H1 (cell line): ENCODE measurements at regions not wholly inside any gene's neighbourhood (a gene's known extent, or its start where the extent isn't known, plus 50 kb on each side); places are given as distances from the start of the nearest gene placed in this dataset.
A peak's percentile ranks its signal among the peaks of the same experiment; 100 is the strongest.

Experiments
- CTCF ChIA-PET: fragments of 300-600 bp; sonication (Branson Sonifier 250); formaldehyde crosslinking; loops from one replicate; lab custom pipeline; 2021; ENCODE audit not compliant: partially characterized antibody; lab: Charles Lee
- POLR2A ChIA-PET: fragments of 300-600 bp; sonication (Branson Sonifier 250); formaldehyde crosslinking; loops from one replicate; lab custom pipeline; 2021; ENCODE audit warnings: inconsistent platforms; ENCODE audit not compliant: partially characterized antibody; lab: Charles Lee
- DNase-seq, 2 experiments: peaks; one replicate each; pipeline versions ENCODE4 v3.0.0 to v3.0.0-alpha.2; 2010 to 2022; ENCODE audit warnings: low spot score in 2 of 2, low read depth in 1 of 2, mixed read lengths in 1 of 2
- FAIRE-seq: peaks from 2 replicates; lab custom pipeline; 2011; peaks lifted over from hg19 to GRCh38; lab: Jason Lieb, UNC
- H2AFZ ChIP-seq: 2 replicates; pipeline ENCODE4 v1.8.1; 2012; ENCODE audit warnings: low read length, inconsistent platforms
- H2AK5ac ChIP-seq: 2 replicates; pipeline ENCODE4 v1.6.1; 2013; ENCODE audit warnings: low read depth, low read length
- H2BK120ac ChIP-seq: replicated peaks from 2 replicates; pipeline ENCODE3; 2013; ENCODE audit warnings: low read depth, low read length, inconsistent platforms
- H2BK12ac ChIP-seq: 2 replicates; pipeline ENCODE4 v1.6.1; 2013; ENCODE audit warnings: low read depth, low read length
- H2BK15ac ChIP-seq: 2 replicates; pipeline ENCODE4 v1.6.1; 2013; ENCODE audit warnings: low read length
- H2BK20ac ChIP-seq: 2 replicates; pipeline ENCODE4 v1.6.1; 2013; ENCODE audit warnings: low read length
- H2BK5ac ChIP-seq: 2 replicates; pipeline ENCODE4 v1.6.1; 2013; ENCODE audit warnings: low read depth, low read length
- H3K14ac ChIP-seq: 2 replicates; pipeline ENCODE4 v1.6.1; 2013; ENCODE audit warnings: inconsistent platforms; ENCODE audit not compliant: insufficient read length
- H3K18ac ChIP-seq: 2 replicates; pipeline ENCODE4 v1.6.1; 2013; ENCODE audit warnings: low read length; ENCODE audit errors: extremely low read depth
- H3K23ac ChIP-seq: 2 replicates; pipeline ENCODE4 v1.6.1; 2013; ENCODE audit warnings: inconsistent platforms; ENCODE audit not compliant: insufficient read length
- H3K23me2 ChIP-seq: 2 replicates; pipeline ENCODE4 v1.6.1; 2013; ENCODE audit warnings: low read depth, low read length
- H3K27ac ChIP-seq: 2 replicates; pipeline ENCODE4 v1.6.1; 2011; ENCODE audit warnings: low read depth, low read length, inconsistent platforms
- H3K27me3 ChIP-seq, 4 experiments: replicated peaks in 1 of 4; 1 replicate in 1 of 4; 2 replicates in 3 of 4; pipeline versions ENCODE4 v1.6.1 to v1.8.1; 2011 to 2013; ENCODE audit warnings: low read length in 3 of 4, mild to moderate bottlenecking in 3 of 4, inconsistent platforms in 2 of 4, mixed read lengths in 2 of 4, moderate library complexity in 1 of 4; ENCODE audit not compliant: control insufficient read depth in 3 of 4, insufficient read depth in 3 of 4; ENCODE audit errors: extremely low read depth in 1 of 4
- H3K36me3 ChIP-seq, 4 experiments: 2 replicates each; pipeline versions ENCODE4 v1.6.1 to v1.8.1; 2011 to 2013; ENCODE audit warnings: mild to moderate bottlenecking in 4 of 4, low read length in 3 of 4, moderate library complexity in 2 of 4, control low read depth in 1 of 4, inconsistent platforms in 1 of 4; ENCODE audit not compliant: insufficient read depth in 4 of 4, control insufficient read depth in 2 of 4
- H3K4ac ChIP-seq: replicated peaks from 2 replicates; pipeline ENCODE3; 2013; ENCODE audit warnings: low read length, low read depth, mixed read lengths, inconsistent platforms; ENCODE audit not compliant: insufficient read length
- H3K4me1 ChIP-seq, 4 experiments: replicated peaks in 1 of 4; 1 replicate in 1 of 4; 2 replicates in 3 of 4; pipeline versions ENCODE4 v1.6.1 to v1.8.1; 2011 to 2013; ENCODE audit warnings: low read length in 3 of 4, inconsistent platforms in 2 of 4, mixed read lengths in 1 of 4; ENCODE audit not compliant: insufficient read depth in 4 of 4, control insufficient read depth in 3 of 4
- H3K4me2 ChIP-seq, 2 experiments: 2 replicates each; pipeline versions ENCODE4 v1.6.1 to v1.8.1; 2011 to 2013; ENCODE audit warnings: low read depth in 2 of 2, low read length in 2 of 2, control low read depth in 1 of 2, inconsistent platforms in 1 of 2, mild to moderate bottlenecking in 1 of 2; ENCODE audit not compliant: insufficient read depth in 1 of 2
- H3K4me3 ChIP-seq, 4 experiments: fragments of 200-600, 300-600 bp in 1 of 4; sonication (generic), shearing (Covaris generic), sonication (Bioruptor Twin) in 1 of 4; 2 replicates each; pipeline versions ENCODE4 v1.5.1 to v1.8.1; 2011 to 2016; ENCODE audit warnings: low read length in 4 of 4, low read depth in 3 of 4, control low read depth in 2 of 4, inconsistent platforms in 2 of 4, mild to moderate bottlenecking in 2 of 4, mixed read lengths in 1 of 4, moderate library complexity in 1 of 4; ENCODE audit not compliant: insufficient read depth in 2 of 4; ENCODE audit errors: extremely low read depth in 1 of 4
- H3K56ac ChIP-seq: replicated peaks from 2 replicates; pipeline ENCODE3; 2013; ENCODE audit warnings: low read depth, mild to moderate bottlenecking, mixed read lengths, low read length, inconsistent platforms; ENCODE audit not compliant: insufficient read length
- H3K79me1 ChIP-seq: 2 replicates; pipeline ENCODE4 v1.6.1; 2013; ENCODE audit warnings: low read depth, low read length, control low read depth
- H3K79me2 ChIP-seq, 2 experiments: 2 replicates each; pipeline versions ENCODE4 v1.6.1 to v1.8.1; 2012 to 2013; ENCODE audit warnings: low read length in 2 of 2, mild to moderate bottlenecking in 2 of 2, inconsistent platforms in 1 of 2; ENCODE audit not compliant: insufficient read depth in 2 of 2, control insufficient read depth in 1 of 2
- H3K9ac ChIP-seq, 4 experiments: replicated peaks in 1 of 4; 1 replicate in 1 of 4; 2 replicates in 3 of 4; pipeline versions ENCODE4 v1.6.1 to v1.8.1; 2011 to 2013; ENCODE audit warnings: low read depth in 3 of 4, low read length in 3 of 4, control low read depth in 2 of 4, mild to moderate bottlenecking in 2 of 4, moderate library complexity in 2 of 4, inconsistent platforms in 1 of 4; ENCODE audit errors: extremely low read depth in 1 of 4
- H3K9me3 ChIP-seq, 2 experiments: 2 replicates each; pipeline versions ENCODE4 v1.6.1 to v1.8.1; 2012 to 2013; ENCODE audit warnings: mild to moderate bottlenecking in 2 of 2, moderate library complexity in 2 of 2, control low read depth in 1 of 2, inconsistent platforms in 1 of 2, low read depth in 1 of 2, low read length in 1 of 2, mixed read lengths in 1 of 2; ENCODE audit not compliant: insufficient read depth in 2 of 2
- H4K20me1 ChIP-seq, 2 experiments: replicated peaks in 1 of 2; 2 replicates each; pipeline versions ENCODE3 to v1.8.1; 2011 to 2013; ENCODE audit warnings: inconsistent platforms in 2 of 2, low read length in 2 of 2, mild to moderate bottlenecking in 1 of 2; ENCODE audit not compliant: insufficient read depth in 2 of 2, control insufficient read depth in 1 of 2
- H4K5ac ChIP-seq: 2 replicates; pipeline ENCODE4 v1.6.1; 2013; ENCODE audit warnings: low read length, low read depth, mixed read lengths, inconsistent platforms; ENCODE audit not compliant: insufficient read length
- H4K8ac ChIP-seq: 2 replicates; pipeline ENCODE4 v1.8.0; 2013; ENCODE audit warnings: mild to moderate bottlenecking, moderate library complexity, low read length, inconsistent platforms; ENCODE audit not compliant: insufficient read depth; ENCODE audit errors: extremely low read depth
- H4K91ac ChIP-seq: replicated peaks from 2 replicates; pipeline ENCODE3; 2013; ENCODE audit warnings: low read length, mixed read lengths, inconsistent platforms; ENCODE audit not compliant: insufficient read length
- BCL11A ChIP-seq, 2 experiments: IDR thresholded peaks; one replicate each; pipeline ENCODE4 v1.6.1; 2011; ENCODE audit warnings: low read depth in 2 of 2, low read length in 2 of 2, mild to moderate bottlenecking in 2 of 2
- KDM1A ChIP-seq: fragments of 200-600, 300-600 bp; sonication (generic); IDR thresholded peaks from 2 replicates; pipeline ENCODE4 v1.7.1; 2016; ENCODE audit warnings: mild to moderate bottlenecking, low read length, borderline replicate concordance
- TEAD4 ChIP-seq: IDR thresholded peaks from 2 replicates; pipeline ENCODE4 v1.6.1; 2012; ENCODE audit warnings: low read depth, low read length, inconsistent platforms, mixed read lengths
- WGBS, 2 experiments: shearing (Covaris generic) in 1 of 2; methylation state at CpG; one replicate each; pipeline versions ENCODE4 v1.1.6 to v1.1.7; 2013 to 2015; ENCODE audit warnings: low lambda C conversion rate in 2 of 2, mixed read lengths in 2 of 2, inconsistent platforms in 1 of 2, low coverage in 1 of 2, missing lambda C conversion rate in 1 of 2; ENCODE audit not compliant: insufficient replicate concordance in 2 of 2, insufficient coverage in 1 of 2, insufficient read length in 1 of 2; ENCODE audit errors: extremely low coverage in 1 of 2, missing lambda C conversion rate in 1 of 2; 5-methylcytosine and 5-hydroxymethylcytosine counted together

GRCh38 chr12:24431872-24432271, 482.4 kb upstream of the SOX5 start:
- Histone ChIP-seq H2BK12ac (no peak overlapping the region), H3K23ac (no peak overlapping the region), H3K14ac (no peak overlapping the region), H3K4me1 (peaks cover 0 to 3% (median 0%) of the 10 kb centered on the region in 4 experiments; a peak in 1 of 7 replicates), H3K4me3 (no peak overlapping the region), H2BK15ac (no peak overlapping the region), H3K27me3 (no peaks in the 10 kb centered on the region), H3K23me2 (no peaks in the 10 kb centered on the region; the same call in 1 of the 2 replicates), H2AFZ (no peak overlapping the region), H2BK120ac (no peak overlapping the region), H3K4me2 (no peak overlapping the region), H2BK5ac (no peak overlapping the region), H4K8ac (no peak overlapping the region), H4K20me1 (no peaks in the 10 kb centered on the region), H3K9ac (no peak overlapping the region), H3K4ac (no peak overlapping the region), H4K5ac (no peak overlapping the region), H3K56ac (no peak overlapping the region), H3K18ac (no peak overlapping the region), H2AK5ac (no peak overlapping the region), H3K36me3 (no peaks in the 10 kb centered on the region), H3K79me1 (no peaks in the 10 kb centered on the region), H2BK20ac (no peak overlapping the region), H3K79me2 (no peaks in the 10 kb centered on the region), H4K91ac (no peak overlapping the region), H3K27ac (no peak overlapping the region), H3K9me3 (no peaks in the 10 kb centered on the region)
- CTCF ChIA-PET: interaction anchor here (1.1 kb wide), 1 partner anchor 43 kb away, joined by 3 read pairs; no protein-coding TSS in a partner anchor
- peak; percentile 65; the same call in 1 of the 2 replicates for TF ChIP-seq TEAD4
- no peak for TF ChIP-seq KDM1A
- no peak for TF ChIP-seq BCL11A (IDR thresholded peaks at IDR 0.05; ENCODE audit: low read depth in 2 of 2, low read length in 2 of 2)
- POLR2A ChIA-PET: no interaction called here
- 78% methylated on average over 1 of the region's 1 CpG; no CpG with 5 or more reads in 1 of the 2 experiments for WGBS, 2 experiments
- no peak for FAIRE-seq
- DNase-seq: no peak
